ENCODE measurements at regions not wholly inside any gene's neighbourhood (a gene's known extent, or its start where the extent isn't known, plus 50 kb on each side); places are given as distances from the start of the nearest gene placed in this dataset.

DNA sequence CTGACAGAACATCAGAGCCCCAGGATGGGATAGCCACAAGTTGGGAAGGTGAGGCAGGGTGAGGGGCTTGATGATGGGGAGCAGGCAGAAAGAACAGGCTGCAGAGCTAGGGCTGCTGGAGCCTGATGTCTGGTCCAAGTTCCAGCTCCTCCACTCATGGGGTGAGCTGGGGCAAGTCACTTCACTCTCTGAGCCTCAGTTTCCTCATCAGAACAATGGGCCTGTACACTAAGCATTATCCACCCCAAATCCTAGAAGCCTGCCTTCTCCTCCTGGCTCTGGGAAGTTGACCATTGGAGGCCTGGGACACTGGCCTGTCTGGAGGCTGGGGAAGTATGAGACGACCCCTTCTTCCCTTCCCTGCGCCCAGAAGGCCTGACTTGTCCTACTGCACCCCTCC is 51.8 kb upstream of the PSD2 start:
- no peaks in the 10 kb centered on the region for H3K9me3 ChIP-seq (ENCODE audit: insufficient read depth, low read depth, low read length)
- no peak overlapping the region for H3K27ac ChIP-seq (ENCODE audit: low read length)
- H3K4me1 ChIP-seq (ENCODE audit: insufficient read depth, low read length) = peaks cover 27% of the 10 kb centered on the region
- no peaks in the 10 kb centered on the region for H3K36me3 ChIP-seq (ENCODE audit: insufficient read depth, low read depth, low read length)
- peaks cover 56% of the 10 kb centered on the region for H3K27me3 ChIP-seq (ENCODE audit: insufficient read depth, low read length)
- H3K9ac ChIP-seq (ENCODE audit: low read depth, low read length) = no peak overlapping the region
- no peak overlapping the region for H3K4me3 ChIP-seq (ENCODE audit: low read length)

DNA sequence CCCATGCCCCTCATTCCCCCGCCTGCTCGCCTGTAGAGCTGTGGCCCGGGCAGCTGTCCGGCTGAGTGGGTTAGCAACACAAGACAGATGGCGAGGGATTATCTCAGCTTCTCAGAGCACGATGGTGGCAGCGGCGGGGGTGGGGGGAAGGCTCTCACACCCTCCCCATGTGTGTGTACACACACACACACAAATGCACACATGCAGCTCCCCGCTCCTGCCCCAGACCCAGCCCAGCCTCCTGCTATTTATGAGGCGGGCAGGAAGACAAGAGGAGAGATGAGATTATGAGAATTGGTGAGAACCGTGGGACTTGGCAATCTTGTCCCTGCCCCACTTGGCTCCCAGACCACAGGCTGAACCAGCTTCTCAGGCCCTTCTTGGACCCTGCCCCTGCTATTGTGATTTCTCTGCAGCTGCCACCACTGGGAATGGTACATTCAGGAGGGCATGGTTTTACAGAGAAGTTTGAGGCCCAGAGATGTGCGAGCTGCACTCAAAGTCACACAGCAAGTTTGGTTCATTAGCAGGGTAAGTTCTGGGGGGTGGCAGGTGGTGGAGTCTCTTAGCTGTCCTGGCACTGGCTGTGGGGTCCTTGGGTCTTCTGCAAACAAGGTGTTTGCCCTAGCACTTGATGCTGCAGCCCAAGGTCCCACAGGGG is 51.0 kb upstream of the PSD2 start:
- Histone ChIP-seq H3K9me3 (ENCODE audit: insufficient read depth, low read depth, low read length) (no peaks in the 10 kb centered on the region), H3K27me3 (ENCODE audit: insufficient read depth, low read length) (peaks cover 64% of the 10 kb centered on the region), H3K36me3 (ENCODE audit: insufficient read depth, low read depth, low read length) (no peaks in the 10 kb centered on the region), H3K4me1 (ENCODE audit: insufficient read depth, low read length) (peaks cover 25% of the 10 kb centered on the region), H3K4me3 (ENCODE audit: low read length) (no peak overlapping the region), H3K9ac (ENCODE audit: low read depth, low read length) (no peak overlapping the region), H3K27ac (ENCODE audit: low read length) (no peak overlapping the region)

DNA sequence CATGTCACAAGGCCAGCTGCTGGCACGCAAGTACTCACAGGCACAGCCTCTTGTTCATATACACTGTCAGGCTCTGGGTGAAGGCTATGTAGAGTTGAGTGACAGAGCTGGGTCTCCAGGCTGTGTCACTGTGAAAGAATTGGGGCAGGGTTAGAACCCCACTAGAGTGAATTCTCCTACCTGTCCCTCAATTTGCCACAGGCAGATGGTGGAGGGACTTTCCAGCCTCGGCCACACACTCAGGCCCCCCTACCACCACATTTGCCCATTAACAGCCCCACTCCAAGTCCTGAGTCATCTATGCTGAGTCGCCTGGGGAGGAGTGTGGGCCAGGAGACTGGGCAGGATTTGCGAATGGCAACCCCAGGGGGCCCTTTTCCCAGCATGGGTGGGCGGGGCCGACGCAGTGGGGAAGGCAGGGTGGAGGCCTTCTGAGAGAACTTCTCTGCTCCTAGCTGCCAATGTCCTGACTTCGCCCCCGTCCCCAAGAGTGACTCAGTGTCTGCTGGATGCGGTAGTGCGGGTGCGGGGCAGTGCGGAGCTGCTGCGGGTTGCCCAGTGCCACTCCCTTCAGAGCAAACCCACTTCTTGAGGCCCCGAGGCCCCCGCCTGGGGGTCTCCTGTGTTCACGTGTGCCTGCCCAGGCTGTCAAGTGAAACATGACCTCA is 50.3 kb upstream of the PSD2 start:
- no peak overlapping the region for H3K27ac ChIP-seq (ENCODE audit: low read length)
- H3K9me3 ChIP-seq (ENCODE audit: insufficient read depth, low read depth, low read length) = no peaks in the 10 kb centered on the region

DNA sequence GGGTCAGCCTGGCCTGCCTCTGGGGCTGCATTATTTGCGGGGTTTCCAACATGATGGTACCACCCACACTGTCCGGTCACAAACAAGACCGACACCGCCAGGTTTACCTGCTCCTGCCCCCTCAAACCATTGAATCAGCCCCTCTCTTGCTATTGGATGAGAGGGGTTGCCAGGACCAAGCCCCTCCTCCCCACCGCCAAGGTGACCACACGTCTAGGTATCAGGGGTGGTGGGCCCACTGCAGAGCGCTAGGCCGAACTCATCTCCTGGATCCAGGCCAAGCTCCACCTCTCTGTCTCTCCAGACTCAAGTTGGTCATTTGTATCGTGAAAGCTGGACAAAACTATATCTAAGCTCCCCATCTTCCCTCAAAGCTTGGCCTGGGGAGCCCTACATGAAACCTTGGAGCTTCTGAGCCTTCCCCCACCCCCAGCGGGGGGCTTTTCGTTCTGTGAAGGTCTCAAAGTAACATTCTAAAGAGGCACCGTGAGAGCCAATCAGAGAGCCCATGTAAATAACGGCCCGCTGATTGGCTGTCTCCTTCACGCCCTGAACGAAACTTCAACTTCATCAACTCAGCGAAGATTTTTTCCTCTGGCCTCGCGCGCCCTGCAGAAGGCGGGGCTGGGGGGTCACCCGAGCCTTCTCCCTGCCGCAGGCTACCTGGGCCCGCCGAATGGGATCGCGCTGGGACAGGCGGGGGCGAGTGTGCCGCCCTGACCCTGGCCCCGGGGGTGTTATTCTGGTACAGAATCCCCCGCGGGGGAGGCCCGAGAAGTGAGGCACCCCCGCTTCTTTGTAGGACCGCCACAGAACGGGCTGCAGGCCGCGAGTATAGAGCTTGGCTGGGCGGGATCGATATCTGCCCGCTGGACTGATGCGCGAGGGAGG is 49.6 kb upstream of the PSD2 start:
- Histone ChIP-seq H3K4me1 (ENCODE audit: insufficient read depth, low read length) (peaks cover 25% of the 10 kb centered on the region), H3K36me3 (ENCODE audit: insufficient read depth, low read depth, low read length) (no peaks in the 10 kb centered on the region), H3K9me3 (ENCODE audit: insufficient read depth, low read depth, low read length) (no peaks in the 10 kb centered on the region), H3K27ac (ENCODE audit: low read length) (no peak overlapping the region), H3K9ac (ENCODE audit: low read depth, low read length) (peak overlapping the region; percentile 23; the same call in 1 of the 2 replicates), H3K27me3 (ENCODE audit: insufficient read depth, low read length) (peaks cover 78% of the 10 kb centered on the region), H3K4me3 (ENCODE audit: low read length) (peak overlapping the region; percentile 53)

More for the DNA sequence above, 50.3 kb upstream of the PSD2 start:
- Histone ChIP-seq H3K36me3 (ENCODE audit: insufficient read depth, low read depth, low read length) (no peaks in the 10 kb centered on the region), H3K4me3 (ENCODE audit: low read length) (peak overlapping the region; percentile 53; the same call in 1 of the 2 replicates), H3K27me3 (ENCODE audit: insufficient read depth, low read length) (peaks cover 71% of the 10 kb centered on the region), H3K9ac (ENCODE audit: low read depth, low read length) (no peak overlapping the region), H3K4me1 (ENCODE audit: insufficient read depth, low read length) (peaks cover 25% of the 10 kb centered on the region)

All from iPS-20b (cell line).